H1 (cell line): ENCODE measurements at regions not wholly inside any gene's neighbourhood (a gene's known extent, or its start where the extent isn't known, plus 50 kb on each side); places are given as distances from the start of the nearest gene placed in this dataset.
A peak's percentile ranks its signal among the peaks of the same experiment; 100 is the strongest.

Experiments used
- CTCF ChIA-PET: fragments of 300-600 bp; sonication (Branson Sonifier 250); formaldehyde crosslinking; loops from one replicate; lab custom pipeline; 2021; ENCODE audit not compliant: partially characterized antibody; lab: Charles Lee
- POLR2A ChIA-PET: fragments of 300-600 bp; sonication (Branson Sonifier 250); formaldehyde crosslinking; loops from one replicate; lab custom pipeline; 2021; ENCODE audit warnings: inconsistent platforms; ENCODE audit not compliant: partially characterized antibody; lab: Charles Lee
- DNase-seq, 2 experiments: peaks; one replicate each; pipeline versions ENCODE4 v3.0.0 to v3.0.0-alpha.2; 2010 to 2022; ENCODE audit warnings: low spot score in 2 of 2, low read depth in 1 of 2, mixed read lengths in 1 of 2
- FAIRE-seq: peaks from 2 replicates; lab custom pipeline; 2011; peaks lifted over from hg19 to GRCh38; lab: Jason Lieb, UNC
- H2AFZ ChIP-seq: 2 replicates; pipeline ENCODE4 v1.8.1; 2012; ENCODE audit warnings: low read length, inconsistent platforms
- H2AK5ac ChIP-seq: 2 replicates; pipeline ENCODE4 v1.6.1; 2013; ENCODE audit warnings: low read depth, low read length
- H2BK120ac ChIP-seq: replicated peaks from 2 replicates; pipeline ENCODE3; 2013; ENCODE audit warnings: low read depth, low read length, inconsistent platforms
- H2BK12ac ChIP-seq: 2 replicates; pipeline ENCODE4 v1.6.1; 2013; ENCODE audit warnings: low read depth, low read length
- H2BK15ac ChIP-seq: 2 replicates; pipeline ENCODE4 v1.6.1; 2013; ENCODE audit warnings: low read length
- H2BK20ac ChIP-seq: 2 replicates; pipeline ENCODE4 v1.6.1; 2013; ENCODE audit warnings: low read length
- H2BK5ac ChIP-seq: 2 replicates; pipeline ENCODE4 v1.6.1; 2013; ENCODE audit warnings: low read depth, low read length
- H3K14ac ChIP-seq: 2 replicates; pipeline ENCODE4 v1.6.1; 2013; ENCODE audit warnings: inconsistent platforms; ENCODE audit not compliant: insufficient read length
- H3K18ac ChIP-seq: 2 replicates; pipeline ENCODE4 v1.6.1; 2013; ENCODE audit warnings: low read length; ENCODE audit errors: extremely low read depth
- H3K23ac ChIP-seq: 2 replicates; pipeline ENCODE4 v1.6.1; 2013; ENCODE audit warnings: inconsistent platforms; ENCODE audit not compliant: insufficient read length
- H3K23me2 ChIP-seq: 2 replicates; pipeline ENCODE4 v1.6.1; 2013; ENCODE audit warnings: low read depth, low read length
- H3K27ac ChIP-seq: 2 replicates; pipeline ENCODE4 v1.6.1; 2011; ENCODE audit warnings: low read depth, low read length, inconsistent platforms
- H3K27me3 ChIP-seq, 4 experiments: replicated peaks in 1 of 4; 1 replicate in 1 of 4; 2 replicates in 3 of 4; pipeline versions ENCODE4 v1.6.1 to v1.8.1; 2011 to 2013; ENCODE audit warnings: low read length in 3 of 4, mild to moderate bottlenecking in 3 of 4, inconsistent platforms in 2 of 4, mixed read lengths in 2 of 4, moderate library complexity in 1 of 4; ENCODE audit not compliant: control insufficient read depth in 3 of 4, insufficient read depth in 3 of 4; ENCODE audit errors: extremely low read depth in 1 of 4
- H3K36me3 ChIP-seq, 4 experiments: 2 replicates each; pipeline versions ENCODE4 v1.6.1 to v1.8.1; 2011 to 2013; ENCODE audit warnings: mild to moderate bottlenecking in 4 of 4, low read length in 3 of 4, moderate library complexity in 2 of 4, control low read depth in 1 of 4, inconsistent platforms in 1 of 4; ENCODE audit not compliant: insufficient read depth in 4 of 4, control insufficient read depth in 2 of 4
- H3K4ac ChIP-seq: replicated peaks from 2 replicates; pipeline ENCODE3; 2013; ENCODE audit warnings: low read length, low read depth, mixed read lengths, inconsistent platforms; ENCODE audit not compliant: insufficient read length
- H3K4me1 ChIP-seq, 4 experiments: replicated peaks in 1 of 4; 1 replicate in 1 of 4; 2 replicates in 3 of 4; pipeline versions ENCODE4 v1.6.1 to v1.8.1; 2011 to 2013; ENCODE audit warnings: low read length in 3 of 4, inconsistent platforms in 2 of 4, mixed read lengths in 1 of 4; ENCODE audit not compliant: insufficient read depth in 4 of 4, control insufficient read depth in 3 of 4
- H3K4me2 ChIP-seq, 2 experiments: 2 replicates each; pipeline versions ENCODE4 v1.6.1 to v1.8.1; 2011 to 2013; ENCODE audit warnings: low read depth in 2 of 2, low read length in 2 of 2, control low read depth in 1 of 2, inconsistent platforms in 1 of 2, mild to moderate bottlenecking in 1 of 2; ENCODE audit not compliant: insufficient read depth in 1 of 2
- H3K4me3 ChIP-seq, 4 experiments: fragments of 200-600, 300-600 bp in 1 of 4; sonication (generic), shearing (Covaris generic), sonication (Bioruptor Twin) in 1 of 4; 2 replicates each; pipeline versions ENCODE4 v1.5.1 to v1.8.1; 2011 to 2016; ENCODE audit warnings: low read length in 4 of 4, low read depth in 3 of 4, control low read depth in 2 of 4, inconsistent platforms in 2 of 4, mild to moderate bottlenecking in 2 of 4, mixed read lengths in 1 of 4, moderate library complexity in 1 of 4; ENCODE audit not compliant: insufficient read depth in 2 of 4; ENCODE audit errors: extremely low read depth in 1 of 4
- H3K56ac ChIP-seq: replicated peaks from 2 replicates; pipeline ENCODE3; 2013; ENCODE audit warnings: low read depth, mild to moderate bottlenecking, mixed read lengths, low read length, inconsistent platforms; ENCODE audit not compliant: insufficient read length
- H3K79me1 ChIP-seq: 2 replicates; pipeline ENCODE4 v1.6.1; 2013; ENCODE audit warnings: low read depth, low read length, control low read depth
- H3K79me2 ChIP-seq, 2 experiments: 2 replicates each; pipeline versions ENCODE4 v1.6.1 to v1.8.1; 2012 to 2013; ENCODE audit warnings: low read length in 2 of 2, mild to moderate bottlenecking in 2 of 2, inconsistent platforms in 1 of 2; ENCODE audit not compliant: insufficient read depth in 2 of 2, control insufficient read depth in 1 of 2
- H3K9ac ChIP-seq, 4 experiments: replicated peaks in 1 of 4; 1 replicate in 1 of 4; 2 replicates in 3 of 4; pipeline versions ENCODE4 v1.6.1 to v1.8.1; 2011 to 2013; ENCODE audit warnings: low read depth in 3 of 4, low read length in 3 of 4, control low read depth in 2 of 4, mild to moderate bottlenecking in 2 of 4, moderate library complexity in 2 of 4, inconsistent platforms in 1 of 4; ENCODE audit errors: extremely low read depth in 1 of 4
- H3K9me3 ChIP-seq, 2 experiments: 2 replicates each; pipeline versions ENCODE4 v1.6.1 to v1.8.1; 2012 to 2013; ENCODE audit warnings: mild to moderate bottlenecking in 2 of 2, moderate library complexity in 2 of 2, control low read depth in 1 of 2, inconsistent platforms in 1 of 2, low read depth in 1 of 2, low read length in 1 of 2, mixed read lengths in 1 of 2; ENCODE audit not compliant: insufficient read depth in 2 of 2
- H4K20me1 ChIP-seq, 2 experiments: replicated peaks in 1 of 2; 2 replicates each; pipeline versions ENCODE3 to v1.8.1; 2011 to 2013; ENCODE audit warnings: inconsistent platforms in 2 of 2, low read length in 2 of 2, mild to moderate bottlenecking in 1 of 2; ENCODE audit not compliant: insufficient read depth in 2 of 2, control insufficient read depth in 1 of 2
- H4K5ac ChIP-seq: 2 replicates; pipeline ENCODE4 v1.6.1; 2013; ENCODE audit warnings: low read length, low read depth, mixed read lengths, inconsistent platforms; ENCODE audit not compliant: insufficient read length
- H4K8ac ChIP-seq: 2 replicates; pipeline ENCODE4 v1.8.0; 2013; ENCODE audit warnings: mild to moderate bottlenecking, moderate library complexity, low read length, inconsistent platforms; ENCODE audit not compliant: insufficient read depth; ENCODE audit errors: extremely low read depth
- H4K91ac ChIP-seq: replicated peaks from 2 replicates; pipeline ENCODE3; 2013; ENCODE audit warnings: low read length, mixed read lengths, inconsistent platforms; ENCODE audit not compliant: insufficient read length
- BACH1 ChIP-seq: IDR thresholded peaks from 2 replicates; pipeline ENCODE4 v1.6.1; 2012; ENCODE audit warnings: low read length, improper control_type of control experiment
- BRCA1 ChIP-seq: IDR thresholded peaks from 2 replicates; pipeline ENCODE4 v1.6.1; 2012; ENCODE audit warnings: low read depth, low read length, improper control_type of control experiment
- CBX5 ChIP-seq: fragments of 300-800, 300-1000 bp; sonication (generic); IDR thresholded peaks from 2 replicates; pipeline ENCODE4 v1.7.1; 2016; ENCODE audit warnings: antibody characterized with exemption, low read length, low read depth
- CEBPB ChIP-seq: IDR thresholded peaks from 2 replicates; pipeline ENCODE4 v1.6.1; 2012; ENCODE audit warnings: low read depth, low read length
- JUN ChIP-seq: IDR thresholded peaks from 2 replicates; pipeline ENCODE4 v1.6.1; 2011; ENCODE audit warnings: low read depth, mild to moderate bottlenecking, improper control_type of control experiment, low read length
- KDM5A ChIP-seq: fragments of 200-600 bp; IDR thresholded peaks from 2 replicates; pipeline ENCODE4 v1.7.1; 2012; ENCODE audit warnings: mild to moderate bottlenecking, low read length, inconsistent platforms, mixed read lengths
- RBBP5 ChIP-seq: IDR thresholded peaks from 2 replicates; pipeline ENCODE4 v1.7.1; 2012; ENCODE audit warnings: low read depth, mild to moderate bottlenecking, inconsistent platforms, low read length, moderate library complexity, borderline replicate concordance
- SP1 ChIP-seq: IDR thresholded peaks from 2 replicates; pipeline ENCODE4 v1.6.1; 2011; ENCODE audit warnings: low read depth, low read length
- SP2 ChIP-seq: IDR thresholded peaks from 2 replicates; pipeline ENCODE4 v1.6.1; 2012; ENCODE audit warnings: mild to moderate bottlenecking, low read length, inconsistent platforms
- ZNF274 ChIP-seq: IDR thresholded peaks from 2 replicates; pipeline ENCODE4 v1.7.0; 2012; ENCODE audit warnings: low read length, borderline replicate concordance; ENCODE audit errors: extremely low read depth
- WGBS, 2 experiments: shearing (Covaris generic) in 1 of 2; methylation state at CpG; one replicate each; pipeline versions ENCODE4 v1.1.6 to v1.1.7; 2013 to 2015; ENCODE audit warnings: low lambda C conversion rate in 2 of 2, mixed read lengths in 2 of 2, inconsistent platforms in 1 of 2, low coverage in 1 of 2, missing lambda C conversion rate in 1 of 2; ENCODE audit not compliant: insufficient replicate concordance in 2 of 2, insufficient coverage in 1 of 2, insufficient read length in 1 of 2; ENCODE audit errors: extremely low coverage in 1 of 2, missing lambda C conversion rate in 1 of 2; 5-methylcytosine and 5-hydroxymethylcytosine counted together
- TF ChIP-seq, protein P1 (sequence below): IDR thresholded peaks from 2 replicates; pipeline ENCODE4 v1.6.1; 2011; ENCODE audit warnings: low read depth, mild to moderate bottlenecking, low read length; ENCODE audit not compliant: insufficient read depth
- TF ChIP-seq, protein P2 (sequence below): IDR thresholded peaks from 2 replicates; pipeline ENCODE4 v1.6.1; 2012; ENCODE audit warnings: inconsistent platforms

DNA sequence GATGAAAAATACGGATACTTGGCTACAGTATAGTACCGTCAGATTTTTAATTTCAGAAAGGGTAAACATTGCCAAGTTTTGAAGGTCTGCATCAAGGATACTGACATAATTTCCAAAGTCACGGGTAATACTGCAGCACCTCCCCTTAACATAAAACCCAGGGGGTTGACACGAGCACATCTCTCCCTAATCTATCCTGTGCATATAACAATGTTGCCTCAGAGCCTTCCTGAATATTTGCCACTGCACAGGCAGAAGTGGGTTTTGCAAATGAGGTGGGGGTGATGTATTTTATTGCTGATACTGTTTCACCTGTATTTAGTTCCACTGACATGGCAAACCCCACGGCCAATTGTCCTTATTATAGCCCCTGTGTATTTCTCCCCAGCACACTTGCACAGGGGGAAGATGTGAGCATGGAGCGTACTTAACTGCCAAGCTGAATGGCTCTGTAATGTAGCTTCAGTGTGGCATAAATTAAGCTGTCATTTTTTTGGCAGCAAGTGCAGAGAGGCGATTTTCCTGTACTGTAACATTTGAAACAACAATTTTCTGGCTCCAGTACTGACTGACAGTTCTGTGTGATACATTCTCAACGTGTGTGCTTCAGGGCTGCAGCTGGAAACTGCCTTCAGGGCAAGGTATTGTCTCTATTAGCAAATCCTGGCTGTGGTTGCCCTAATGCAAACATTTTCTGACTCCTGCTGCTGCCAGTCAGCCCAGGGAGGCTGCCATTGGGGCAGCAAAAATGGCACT lies 299.6 kb upstream of the SP4 start:
- Histone ChIP-seq H2BK5ac (no peak overlapping the region), H3K9ac (no peak overlapping the region), H2BK15ac (no peak overlapping the region; the same call in 1 of the 2 replicates), H3K56ac (no peak overlapping the region), H2BK120ac (no peak overlapping the region), H3K23ac (no peak overlapping the region), H3K4ac (no peak overlapping the region), H3K27me3 (peaks cover 0 to 8% (median 4%) of the 10 kb centered on the region in 4 experiments; a peak in 4 of 7 replicates), H3K4me2 (no peak overlapping the region), H3K4me3 (no peak overlapping the region), H3K36me3 (no peaks in the 10 kb centered on the region), H3K4me1 (peaks cover 8 to 24% (median 13%) of the 10 kb centered on the region in 4 experiments; a peak in 6 of 7 replicates), H3K27ac (no peak overlapping the region), H4K20me1 (no peaks in the 10 kb centered on the region), H2AK5ac (no peak overlapping the region), H4K5ac (no peak overlapping the region), H3K18ac (no peak overlapping the region), H3K79me2 (no peaks in the 10 kb centered on the region), H2AFZ (no peak overlapping the region), H3K14ac (no peak overlapping the region), H2BK20ac (no peak overlapping the region), H3K79me1 (no peaks in the 10 kb centered on the region), H3K23me2 (no peaks in the 10 kb centered on the region), H4K8ac (no peak overlapping the region), H3K9me3 (no peaks in the 10 kb centered on the region), H4K91ac (no peak overlapping the region), H2BK12ac (0 out of 2 replicates have a peak overlapping the region, but pooled peaks have one; percentile 31)
- POLR2A ChIA-PET, result interaction anchor here (1.3 kb wide), 1 partner anchor 16 kb away, joined by 3 read pairs; no protein-coding TSS in a partner anchor
- TF ChIP-seq CBX5, result no peak
- TF ChIP-seq, protein P1, sequence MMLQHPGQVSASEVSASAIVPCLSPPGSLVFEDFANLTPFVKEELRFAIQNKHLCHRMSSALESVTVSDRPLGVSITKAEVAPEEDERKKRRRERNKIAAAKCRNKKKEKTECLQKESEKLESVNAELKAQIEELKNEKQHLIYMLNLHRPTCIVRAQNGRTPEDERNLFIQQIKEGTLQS, result no peak
- TF ChIP-seq, protein P2, sequence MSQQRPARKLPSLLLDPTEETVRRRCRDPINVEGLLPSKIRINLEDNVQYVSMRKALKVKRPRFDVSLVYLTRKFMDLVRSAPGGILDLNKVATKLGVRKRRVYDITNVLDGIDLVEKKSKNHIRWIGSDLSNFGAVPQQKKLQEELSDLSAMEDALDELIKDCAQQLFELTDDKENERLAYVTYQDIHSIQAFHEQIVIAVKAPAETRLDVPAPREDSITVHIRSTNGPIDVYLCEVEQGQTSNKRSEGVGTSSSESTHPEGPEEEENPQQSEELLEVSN, result no peak
- no peak for TF ChIP-seq RBBP5
- no peak for TF ChIP-seq CEBPB
- no peak for TF ChIP-seq BACH1
- TF ChIP-seq SP2, result no peak
- no peak for TF ChIP-seq SP1
- no peak for TF ChIP-seq KDM5A
- no peak for TF ChIP-seq ZNF274
- no peak for TF ChIP-seq BRCA1
- no peak for TF ChIP-seq JUN
- CTCF ChIA-PET, result interaction anchor here (2.0 kb wide), 1 partner anchor 10 kb away, joined by 5 read pairs; no protein-coding TSS in a partner anchor
- FAIRE-seq (no peak), DNase-seq (no peak)
- 74% methylated on average over 8 of the region's 8 CpGs; no CpG with 5 or more reads in 1 of the 2 experiments for WGBS, 2 experiments
